ENCODE measurements at regions not wholly inside any gene's neighbourhood (a gene's known extent, or its start where the extent isn't known, plus 50 kb on each side); places are given as distances from the start of the nearest gene placed in this dataset.

GRCh38 chr20:57993716-57994431 lies 234.6 kb downstream of the ANKRD60 start:
- no peak overlapping the region for H2AFZ ChIP-seq (ENCODE audit: low read length)
- no peak overlapping the region for H2BK5ac ChIP-seq (ENCODE audit: low read depth, low read length)
- no peak overlapping the region for H4K5ac ChIP-seq (ENCODE audit: insufficient read length, low read depth, low read length)
- no peaks in the 10 kb centered on the region for H3K9me3 ChIP-seq (ENCODE audit: insufficient read depth in 2 of 2, low read depth in 1 of 2, low read length in 1 of 2)
- TF ChIP-seq JUN (IDR thresholded peaks at IDR 0.05; ENCODE audit: low read depth, low read length) (no peak), TAF7 (optimal IDR thresholded peaks at IDR 0.05; ENCODE audit: borderline replicate concordance, low read depth, low read length) (no peak), TCF12 (IDR thresholded peaks at IDR 0.05; ENCODE audit: low read depth, low read length) (no peak), GTF2F1 (IDR thresholded peaks at IDR 0.05; ENCODE audit: borderline replicate concordance, low read depth, low read length) (no peak), MAFK (IDR thresholded peaks at IDR 0.05; ENCODE audit: low read depth, low read length) (no peak), SIX5 (IDR thresholded peaks at IDR 0.05; ENCODE audit: low read depth, low read length) (no peak), RXRA (IDR thresholded peaks at IDR 0.05; ENCODE audit: insufficient read depth, low read depth, low read length) (no peak), RNF2 (IDR thresholded peaks at IDR 0.05; ENCODE audit: borderline replicate concordance, low read depth, low read length, missing control alignments, poor library complexity, severe bottlenecking) (no peak), HDAC6 (IDR thresholded peaks at IDR 0.05; ENCODE audit: low read depth, low read length) (no peak), ATF3 (IDR thresholded peaks at IDR 0.05; ENCODE audit: insufficient read depth, low read depth, low read length) (no peak)
- ChIA-PET POLR2A (ENCODE audit: partially characterized antibody) (no interaction called here), CTCF (ENCODE audit: partially characterized antibody) (interaction anchor here (0.7 to 0.9 kb wide), 4 partner anchors 9 to 339 kb away, joined by 3 to 4 read pairs (median 3); no protein-coding TSS in a partner anchor)
- H3K23me2 ChIP-seq (ENCODE audit: low read depth, low read length), result peaks cover 3% of the 10 kb centered on the region; the same call in 1 of the 2 replicates
- no peak overlapping the region for H3K4ac ChIP-seq (replicated peaks; ENCODE audit: insufficient read length, low read depth, low read length)
- H2AK5ac ChIP-seq (ENCODE audit: low read depth, low read length), result no peak overlapping the region
- no peak overlapping the region for H3K9ac ChIP-seq (replicated peaks in 1 of 4; ENCODE audit: extremely low read depth in 1 of 4, low read depth in 3 of 4, low read length in 3 of 4)
- H3K56ac ChIP-seq (replicated peaks; ENCODE audit: insufficient read length, low read depth, low read length), result no peak overlapping the region
- H3K4me1 ChIP-seq (replicated peaks in 1 of 4; ENCODE audit: control insufficient read depth in 3 of 4, insufficient read depth in 4 of 4, low read length in 3 of 4), result peaks cover 0 to 2% (median 0%) of the 10 kb centered on the region in 4 experiments; a peak in 1 of 7 replicates
- no peaks in the 10 kb centered on the region for H3K79me2 ChIP-seq (ENCODE audit: control insufficient read depth in 1 of 2, insufficient read depth in 2 of 2, low read length in 2 of 2)
- no peak overlapping the region for H3K4me3 ChIP-seq (ENCODE audit: extremely low read depth in 1 of 4, insufficient read depth in 2 of 4, low read depth in 3 of 4, low read length in 4 of 4)
- no peaks in the 10 kb centered on the region for H3K79me1 ChIP-seq (ENCODE audit: low read depth, low read length)
- H2BK12ac ChIP-seq (ENCODE audit: low read depth, low read length), result no peak overlapping the region
- H3K18ac ChIP-seq (ENCODE audit: extremely low read depth, low read length), result no peak overlapping the region
- H2BK120ac ChIP-seq (replicated peaks; ENCODE audit: low read depth, low read length), result no peak overlapping the region
- no peaks in the 10 kb centered on the region for H4K20me1 ChIP-seq (replicated peaks in 1 of 2; ENCODE audit: control insufficient read depth in 1 of 2, insufficient read depth in 2 of 2, low read length in 2 of 2)
- H4K91ac ChIP-seq (replicated peaks; ENCODE audit: insufficient read length, low read length), result no peak overlapping the region
- no peak overlapping the region for H3K14ac ChIP-seq (ENCODE audit: insufficient read length)
- H3K27ac ChIP-seq (ENCODE audit: low read depth, low read length), result no peak overlapping the region
- no peak overlapping the region; the same call in 1 of the 2 replicates for H2BK20ac ChIP-seq (ENCODE audit: low read length)
- no peak overlapping the region for H3K4me2 ChIP-seq (ENCODE audit: insufficient read depth in 1 of 2, low read depth in 2 of 2, low read length in 2 of 2)
- no peaks in the 10 kb centered on the region for H3K36me3 ChIP-seq (ENCODE audit: control insufficient read depth in 2 of 4, insufficient read depth in 4 of 4, low read length in 3 of 4)
- H4K8ac ChIP-seq (ENCODE audit: extremely low read depth, insufficient read depth, low read length), result no peak overlapping the region
- 85% methylated on average over 19 of the region's 19 CpGs; no CpG with 5 or more reads in 1 of the 2 experiments for WGBS, 2 experiments (ENCODE audit: extremely low coverage in 1 of 2, insufficient coverage in 1 of 2, insufficient read length in 1 of 2, insufficient replicate concordance in 2 of 2, low coverage in 1 of 2, low lambda C conversion rate in 2 of 2, missing lambda C conversion rate in 1 of 2)
- FAIRE-seq (no peak), DNase-seq (ENCODE audit: low read depth in 1 of 2, low spot score in 2 of 2) (no peak)
- H3K27me3 ChIP-seq (replicated peaks in 1 of 4; ENCODE audit: control insufficient read depth in 3 of 4, extremely low read depth in 1 of 4, insufficient read depth in 3 of 4, low read length in 3 of 4), result no peaks in the 10 kb centered on the region
- H3K23ac ChIP-seq (ENCODE audit: insufficient read length), result no peak overlapping the region
- no peak overlapping the region for H2BK15ac ChIP-seq (ENCODE audit: low read length)

Data from H1 (cell line).